HCT116 (cell line): ENCODE measurements at regions not wholly inside any gene's neighbourhood (a gene's known extent, or its start where the extent isn't known, plus 50 kb on each side); places are given as distances from the start of the nearest gene placed in this dataset.

Experiments used
- ATAC-seq: fragments of 200-7000 bp; cut with Tn5 transposase; 2 replicates; pipeline ENCODE4 v1.9.1; 2020; ENCODE audit warnings: mild to moderate bottlenecking, moderate library complexity
- BruUV-seq: library from RNA; stranded (reverse); fragments of 400-500 nt; replicated peaks from 2 replicates; lab custom pipeline; 2021; lab: Mats Ljungman, UMichigan
- CTCF ChIA-PET: fragments of 300-600 bp; sonication (Branson Sonifier 250); formaldehyde crosslinking; loops from one replicate; lab custom pipeline; 2021; ENCODE audit warnings: antibody characterized with exemption; lab: Charles Lee
- POLR2A ChIA-PET: fragments of 300-600, 350-600 bp; sonication (Branson Sonifier 250); formaldehyde crosslinking; loops from one replicate; lab custom pipeline; 2021; ENCODE audit warnings: antibody characterized with exemption; lab: Charles Lee
- RAD21 ChIA-PET, 2 experiments: fragments of 300-600 bp; sonication (Branson Sonifier 250); formaldehyde crosslinking; loops; one replicate each; lab custom pipeline; 2023; ENCODE audit warnings: low total read pairs in 2 of 2; ENCODE audit not compliant: uncharacterized antibody in 2 of 2, unreplicated experiment in 2 of 2, low non-redundant PET in 1 of 2; lab: Charles Lee
- DNase-seq: peaks from one replicate; pipeline ENCODE4 v3.0.0-alpha.2; 2010; ENCODE audit warnings: low read depth, low spot score
- H2AFZ ChIP-seq: fragments of 200-600 bp; shearing (Covaris generic), sonication (generic); 2 replicates; pipeline ENCODE4 v1.6.1; 2017; ENCODE audit warnings: low read depth, mixed run types, mixed read lengths, antibody characterized with exemption, low read length; ENCODE audit not compliant: poor library complexity, severe bottlenecking
- H3K27ac ChIP-seq: 2 replicates; pipeline ENCODE4 v1.5.1; 2012; ENCODE audit warnings: low read depth, low read length
- H3K27me3 ChIP-seq: fragments of 200-600 bp; sonication (generic); 2 replicates; pipeline ENCODE4 v1.6.1; 2016; ENCODE audit warnings: mixed run types, low read length, mixed read lengths; ENCODE audit not compliant: insufficient read depth
- H3K36me3 ChIP-seq, 2 experiments: fragments of 200-500 bp in 1 of 2; fragments of 200-600 bp in 1 of 2; sonication (Bioruptor generic) in 1 of 2; sonication (generic) in 1 of 2; 2 replicates each; pipeline versions ENCODE4 v1.5.1 to v1.6.1; 2014 to 2016; ENCODE audit warnings: low read length in 2 of 2, inconsistent platforms in 1 of 2, mixed read lengths in 1 of 2, mixed run types in 1 of 2; ENCODE audit not compliant: insufficient read depth in 2 of 2, control insufficient read depth in 1 of 2
- H3K4me1 ChIP-seq, 2 experiments: fragments of 200-600 bp in 1 of 2; sonication (generic) in 1 of 2; 2 replicates each; pipeline versions ENCODE4 v1.5.1 to v1.6.1; 2012 to 2017; ENCODE audit warnings: low read length in 2 of 2, inconsistent platforms in 1 of 2, mild to moderate bottlenecking in 1 of 2, mixed read lengths in 1 of 2, mixed run types in 1 of 2, moderate library complexity in 1 of 2; ENCODE audit not compliant: insufficient read depth in 2 of 2, control insufficient read depth in 1 of 2
- H3K4me2 ChIP-seq: fragments of 200-600 bp; sonication (generic); 2 replicates; pipeline ENCODE4 v1.6.1; 2017; ENCODE audit warnings: mixed run types, low read length, mixed read lengths
- H3K4me3 ChIP-seq, 2 experiments: fragments of 200-600 bp in 1 of 2; sonication (generic) in 1 of 2; replicated peaks in 1 of 2; 2 replicates each; pipeline ENCODE4 v1.5.1; 2011 to 2016; ENCODE audit warnings: low read length in 2 of 2, control low read depth in 1 of 2, low read depth in 1 of 2, mild to moderate bottlenecking in 1 of 2, mixed read lengths in 1 of 2, mixed run types in 1 of 2
- H3K79me2 ChIP-seq: fragments of 200-600 bp; sonication (generic); 2 replicates; pipeline ENCODE4 v1.6.1; 2017; ENCODE audit warnings: mild to moderate bottlenecking, mixed run types, low read length, moderate library complexity, mixed read lengths; ENCODE audit not compliant: insufficient read depth
- H3K9ac ChIP-seq: fragments of 200-600 bp; sonication (generic); 2 replicates; pipeline ENCODE4 v1.6.1; 2016; ENCODE audit warnings: low read length, mixed read lengths
- H3K9me2 ChIP-seq: fragments of 200-600 bp; sonication (generic), shearing (Covaris generic); 2 replicates; pipeline ENCODE4 v1.6.1; 2017; ENCODE audit warnings: mixed run types, mild to moderate bottlenecking, moderate library complexity; ENCODE audit not compliant: insufficient read depth
- H3K9me3 ChIP-seq, 2 experiments: fragments of 200-500 bp in 1 of 2; fragments of 200-600 bp in 1 of 2; sonication (Bioruptor generic) in 1 of 2; sonication (generic) in 1 of 2; 2 replicates each; pipeline ENCODE4 v1.6.1; 2014 to 2017; ENCODE audit warnings: low read length in 2 of 2, mixed read lengths in 2 of 2, inconsistent platforms in 1 of 2, low read depth in 1 of 2, mild to moderate bottlenecking in 1 of 2, mixed run types in 1 of 2, moderate library complexity in 1 of 2; ENCODE audit not compliant: control insufficient read depth in 1 of 2, insufficient read depth in 1 of 2
- H4K20me1 ChIP-seq: fragments of 200-600 bp; sonication (generic), shearing (Covaris generic); 2 replicates; pipeline ENCODE4 v1.6.1; 2017; ENCODE audit warnings: mixed run types, mild to moderate bottlenecking, moderate library complexity; ENCODE audit not compliant: insufficient read depth
- CBX3 ChIP-seq: IDR thresholded peaks from 2 replicates; pipeline ENCODE4 v1.6.1; 2012; ENCODE audit warnings: low read depth
- CTCF ChIP-seq, 3 experiments: fragments of 200-600 bp in 1 of 3; sonication (generic) in 1 of 3; IDR thresholded peaks in 2 of 3; conservative IDR thresholded peaks in 1 of 3; 2 replicates each; pipeline ENCODE4 v1.5.1; 2012 to 2017; ENCODE audit warnings: low read depth in 2 of 3, low read length in 2 of 3, antibody characterized with exemption in 1 of 3, borderline replicate concordance in 1 of 3, control low read depth in 1 of 3, mild to moderate bottlenecking in 1 of 3, mixed read lengths in 1 of 3, mixed run types in 1 of 3, moderate library complexity in 1 of 3; ENCODE audit not compliant: insufficient read depth in 1 of 3
- ELF1 ChIP-seq: IDR thresholded peaks from 2 replicates; pipeline ENCODE4 v1.6.1; 2012; ENCODE audit warnings: low read depth, borderline replicate concordance
- EZH2phosphoT487 ChIP-seq: fragments of 200-600 bp; IDR thresholded peaks from 2 replicates; pipeline ENCODE4 v1.6.1; 2018; ENCODE audit warnings: antibody characterized with exemption, borderline replicate concordance
- JUND ChIP-seq: IDR thresholded peaks from 2 replicates; pipeline ENCODE4 v1.6.1; 2012
- MAX ChIP-seq: IDR thresholded peaks from 2 replicates; pipeline ENCODE4 v1.6.1; 2012
- SRF ChIP-seq: IDR thresholded peaks from 2 replicates; pipeline ENCODE4 v1.6.1; 2012; ENCODE audit warnings: low read depth
- TCF7L2 ChIP-seq: IDR thresholded peaks from 2 replicates; pipeline ENCODE4 v1.7.0; 2011; ENCODE audit warnings: borderline replicate concordance, inconsistent platforms; ENCODE audit not compliant: insufficient read depth, insufficient read length; ENCODE audit errors: extremely low read depth
- ZNF274 ChIP-seq: fragments of 200-500 bp; sonication (Bioruptor generic); IDR thresholded peaks from 2 replicates; pipeline ENCODE4 v1.6.1; 2014; ENCODE audit warnings: mild to moderate bottlenecking, low read depth, low read length, inconsistent platforms
- intact Hi-C: fragments of 100-400 bp; cut with micrococcal nuclease; formaldehyde crosslinking; loops from 2 replicates; pipeline ENCODE4 v1.10.0; 2022

- CTCF ChIA-PET = no interaction called here
These were observed 555.1 kb upstream of the EPHA6 start for GRCh38 chr3:96259299-96259698.

More at GRCh38 chr3:96259299-96259698, 555.1 kb upstream of the EPHA6 start:
- H3K4me2 ChIP-seq = no peak overlapping the region
- H3K9ac ChIP-seq = no peak overlapping the region
- TF ChIP-seq TCF7L2 = no peak
- TF ChIP-seq CTCF (IDR thresholded peaks at IDR 0.05 in 2 of 3, conservative IDR thresholded peaks at IDR 0.05 in 1 of 3; ENCODE audit: borderline replicate concordance in 1 of 3, insufficient read depth in 1 of 3, low read depth in 2 of 3, low read length in 2 of 3) = no peak
- TF ChIP-seq SRF = no peak
- TF ChIP-seq CBX3 = no peak
- TF ChIP-seq JUND = no peak
- no peak for TF ChIP-seq EZH2phosphoT487
- no peak for TF ChIP-seq ELF1
- TF ChIP-seq MAX = no peak
- no peak for TF ChIP-seq ZNF274
- ChIA-PET POLR2A (no interaction called here), RAD21 (no interaction called here)
- H4K20me1 ChIP-seq = no peaks in the 10 kb centered on the region
- H3K79me2 ChIP-seq = no peaks in the 10 kb centered on the region
- ATAC-seq (no peak), DNase-seq (no peak)
- BruUV-seq = no TSS peak
- no peak overlapping the region for H2AFZ ChIP-seq
- H3K36me3 ChIP-seq = no peaks in the 10 kb centered on the region
- no peak overlapping the region for H3K4me3 ChIP-seq
- intact Hi-C loops = no loop called here
- no peaks in the 10 kb centered on the region for H3K27me3 ChIP-seq
- no peaks in the 10 kb centered on the region for H3K4me1 ChIP-seq
- peaks cover 17 to 26% of the 10 kb centered on the region in 2 experiments; a peak in 2 of 4 replicates for H3K9me3 ChIP-seq
- H3K9me2 ChIP-seq = no peaks in the 10 kb centered on the region
- H3K27ac ChIP-seq = no peak overlapping the region
